B cell (primary cell): ENCODE measurements at regions not wholly inside any gene's neighbourhood (a gene's known extent, or its start where the extent isn't known, plus 50 kb on each side); places are given as distances from the start of the nearest gene placed in this dataset.

Experiments
- ATAC-seq: fragments of 200-7000 bp; cut with Tn5 transposase; one replicate; pipeline ENCODE4 v1.10.0; 2021; ENCODE audit warnings: low read depth, mild to moderate bottlenecking, moderate number of reproducible peaks, moderate library complexity
- CTCF ChIA-PET: fragments of 350-600 bp; sonication (Branson Sonifier 250); formaldehyde crosslinking; loops from one replicate; lab custom pipeline; 2021; ENCODE audit warnings: antibody characterized with exemption, inconsistent platforms; lab: Charles Lee
- POLR2A ChIA-PET: fragments of 350-600 bp; sonication (Branson Sonifier 250); formaldehyde crosslinking; loops from one replicate; lab custom pipeline; 2021; ENCODE audit warnings: antibody characterized with exemption; lab: Charles Lee
- DNase-seq: peaks from one replicate; pipeline ENCODE4 v3.0.0; 2013
- H2AFZ ChIP-seq: 2 replicates; pipeline ENCODE4 v1.6.1; 2012; ENCODE audit warnings: mild to moderate bottlenecking, low read depth, low read length; ENCODE audit not compliant: insufficient read depth, poor library complexity, severe bottlenecking
- H3K27ac ChIP-seq, 2 donors: 1 replicate in 1 of 2; 2 replicates in 1 of 2; pipeline ENCODE4 v1.5.1; 2012 to 2013; ENCODE audit warnings: low read length in 2 of 2, mild to moderate bottlenecking in 2 of 2, moderate library complexity in 1 of 2
- H3K27me3 ChIP-seq, 4 experiments: fragments of 200-600 bp in 1 of 4; sonication (generic) in 1 of 4; replicated peaks in 1 of 4; 1 replicate in 2 of 4; 2 replicates in 2 of 4; pipeline versions ENCODE4 v1.6.1 to v1.7.0; 2013 to 2016; ENCODE audit warnings: low read length in 3 of 4, mild to moderate bottlenecking in 2 of 4, mixed read lengths in 1 of 4, moderate library complexity in 1 of 4; ENCODE audit not compliant: insufficient read depth in 4 of 4, control insufficient read depth in 3 of 4; ENCODE audit errors: control extremely low read depth in 1 of 4
- H3K36me3 ChIP-seq, 2 experiments: replicated peaks in 1 of 2; 1 replicate in 1 of 2; 2 replicates in 1 of 2; pipeline versions ENCODE4 v1.6.1 to v1.7.1; 2013; ENCODE audit warnings: low read length in 1 of 2; ENCODE audit not compliant: insufficient read depth in 2 of 2, control insufficient read depth in 1 of 2; ENCODE audit errors: control extremely low read depth in 1 of 2, extremely low read depth in 1 of 2
- H3K4me1 ChIP-seq, 2 donors: fragments of 200-600 bp in 1 of 2; sonication (generic) in 1 of 2; 1 replicate in 1 of 2; 2 replicates in 1 of 2; pipeline versions ENCODE4 v1.5.1 to v1.6.1; 2013 to 2017; ENCODE audit warnings: low read length in 2 of 2; ENCODE audit not compliant: control insufficient read depth in 2 of 2, insufficient read depth in 2 of 2
- H3K4me2 ChIP-seq: replicated peaks from 2 replicates; pipeline ENCODE3; 2012; ENCODE audit warnings: mild to moderate bottlenecking, low read depth, low read length; ENCODE audit not compliant: poor library complexity, severe bottlenecking
- H3K4me3 ChIP-seq, 5 experiments: fragments of 200-600 bp in 1 of 5; sonication (generic) in 1 of 5; 1 replicate in 3 of 5; 2 replicates in 2 of 5; pipeline versions ENCODE4 v1.5.1 to v1.7.0; 2011 to 2016; ENCODE audit warnings: low read length in 4 of 5, mild to moderate bottlenecking in 4 of 5, low read depth in 2 of 5, control low read depth in 1 of 5, moderate library complexity in 1 of 5; ENCODE audit not compliant: insufficient read depth in 1 of 5; ENCODE audit errors: control extremely low read depth in 1 of 5, extremely low read depth in 1 of 5
- H3K79me2 ChIP-seq: fragments of 200-600 bp; sonication (generic); one replicate; pipeline ENCODE4 v1.6.0; 2016; ENCODE audit warnings: low read length; ENCODE audit not compliant: control insufficient read depth, insufficient read depth
- H3K9ac ChIP-seq: fragments of 200-600 bp; sonication (generic); 2 replicates; pipeline ENCODE4 v1.6.1; 2017; ENCODE audit warnings: mild to moderate bottlenecking, low read length, moderate library complexity
- H3K9me3 ChIP-seq, 3 donors: one replicate each; pipeline versions ENCODE4 v1.6.1 to v1.7.1; 2013; ENCODE audit warnings: low read length in 2 of 3; ENCODE audit not compliant: control insufficient read depth in 2 of 3, insufficient read depth in 1 of 3; ENCODE audit errors: control extremely low read depth in 1 of 3
- H4K20me1 ChIP-seq: 2 replicates; pipeline ENCODE4 v1.6.0; 2012; ENCODE audit warnings: mild to moderate bottlenecking, low read length; ENCODE audit not compliant: insufficient read depth, control insufficient read depth, poor library complexity, severe bottlenecking
- H3K27ac Mint-ChIP-seq: one replicate; pipeline ENCODE4 v1.8.0; 2021; ENCODE audit warnings: mixed read lengths
- H3K27me3 Mint-ChIP-seq: one replicate; pipeline ENCODE4 v1.8.0; 2021; ENCODE audit warnings: mixed read lengths
- H3K4me1 Mint-ChIP-seq: one replicate; pipeline ENCODE4 v1.8.0; 2021; ENCODE audit warnings: mixed read lengths
- H3K4me3 Mint-ChIP-seq: one replicate; pipeline ENCODE4 v1.8.0; 2021; ENCODE audit warnings: mixed read lengths
- H3K9me3 Mint-ChIP-seq: one replicate; pipeline ENCODE4 v1.8.0; 2022; ENCODE audit warnings: mixed read lengths; ENCODE audit not compliant: insufficient read depth
- EZH2 ChIP-seq: IDR thresholded peaks from 2 replicates; pipeline ENCODE4 v1.6.1; 2012; ENCODE audit warnings: borderline replicate concordance, low read depth, mild to moderate bottlenecking, moderate library complexity, low read length; ENCODE audit not compliant: insufficient read depth, poor library complexity, severe bottlenecking
- WGBS: methylation state at CpG from one replicate; pipeline ENCODE4 v1.1.5; 2013; ENCODE audit warnings: missing lambda C conversion rate; ENCODE audit not compliant: insufficient coverage; 5-methylcytosine and 5-hydroxymethylcytosine counted together
- intact Hi-C: fragments of 100-400 bp; cut with micrococcal nuclease; formaldehyde crosslinking; loops from one replicate; pipeline ENCODE4 v1.10.0; 2022
- TF ChIP-seq, protein P1 (sequence below): fragments of 200-600 bp; IDR thresholded peaks from one replicate; pipeline ENCODE4 v1.8.0; 2022; ENCODE audit warnings: antibody characterized with exemption, mild to moderate bottlenecking

DNA sequence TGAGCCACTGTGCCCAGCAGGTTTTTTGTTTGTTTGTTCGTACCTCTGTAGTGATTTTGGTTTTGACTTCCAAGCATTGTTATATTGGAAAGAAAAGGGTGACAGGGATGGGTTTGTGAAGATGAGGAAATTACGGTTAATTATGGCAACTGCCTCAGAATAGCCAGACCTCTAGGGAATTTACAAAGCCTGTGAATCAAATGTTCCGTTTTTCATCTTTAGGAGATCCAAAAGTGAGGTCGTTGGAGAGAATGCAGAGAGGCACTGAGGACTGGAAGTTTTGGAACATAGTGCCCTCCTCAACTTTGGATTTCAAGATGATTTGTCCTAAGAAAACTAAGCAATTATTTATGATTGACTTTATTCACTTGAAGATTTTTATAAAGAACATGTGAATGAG is 54.5 kb upstream of the EVL start:
- no peak for DNase-seq
- Histone ChIP-seq H3K9ac (no peak overlapping the region), H3K9me3 (no peaks in the 10 kb centered on the region), H3K27me3 (no peaks in the 10 kb centered on the region), H3K79me2 (no peaks in the 10 kb centered on the region), H3K4me1 (no peaks in the 10 kb centered on the region), H3K4me2 (no peak overlapping the region), H2AFZ (no peak overlapping the region), H4K20me1 (no peaks in the 10 kb centered on the region), H3K4me3 (no peak overlapping the region), H3K36me3 (no peaks in the 10 kb centered on the region), H3K27ac (no peak overlapping the region)
- TF ChIP-seq EZH2, result no peak
- TF ChIP-seq, protein P1, sequence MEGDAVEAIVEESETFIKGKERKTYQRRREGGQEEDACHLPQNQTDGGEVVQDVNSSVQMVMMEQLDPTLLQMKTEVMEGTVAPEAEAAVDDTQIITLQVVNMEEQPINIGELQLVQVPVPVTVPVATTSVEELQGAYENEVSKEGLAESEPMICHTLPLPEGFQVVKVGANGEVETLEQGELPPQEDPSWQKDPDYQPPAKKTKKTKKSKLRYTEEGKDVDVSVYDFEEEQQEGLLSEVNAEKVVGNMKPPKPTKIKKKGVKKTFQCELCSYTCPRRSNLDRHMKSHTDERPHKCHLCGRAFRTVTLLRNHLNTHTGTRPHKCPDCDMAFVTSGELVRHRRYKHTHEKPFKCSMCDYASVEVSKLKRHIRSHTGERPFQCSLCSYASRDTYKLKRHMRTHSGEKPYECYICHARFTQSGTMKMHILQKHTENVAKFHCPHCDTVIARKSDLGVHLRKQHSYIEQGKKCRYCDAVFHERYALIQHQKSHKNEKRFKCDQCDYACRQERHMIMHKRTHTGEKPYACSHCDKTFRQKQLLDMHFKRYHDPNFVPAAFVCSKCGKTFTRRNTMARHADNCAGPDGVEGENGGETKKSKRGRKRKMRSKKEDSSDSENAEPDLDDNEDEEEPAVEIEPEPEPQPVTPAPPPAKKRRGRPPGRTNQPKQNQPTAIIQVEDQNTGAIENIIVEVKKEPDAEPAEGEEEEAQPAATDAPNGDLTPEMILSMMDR, result no peak
- peaks cover 3% of the 10 kb centered on the region for H3K27me3 Mint-ChIP-seq
- no peak overlapping the region for H3K27ac Mint-ChIP-seq
- ChIA-PET CTCF (no interaction called here), POLR2A (no interaction called here)
- H3K4me1 Mint-ChIP-seq, result peaks cover 10% of the 10 kb centered on the region
- ATAC-seq, result no peak
- H3K4me3 Mint-ChIP-seq, result no peak overlapping the region
- WGBS, result 93% methylated on average over 3 of the region's 4 CpGs
- intact Hi-C loops, result no loop called here
- no peaks in the 10 kb centered on the region for H3K9me3 Mint-ChIP-seq

DNA sequence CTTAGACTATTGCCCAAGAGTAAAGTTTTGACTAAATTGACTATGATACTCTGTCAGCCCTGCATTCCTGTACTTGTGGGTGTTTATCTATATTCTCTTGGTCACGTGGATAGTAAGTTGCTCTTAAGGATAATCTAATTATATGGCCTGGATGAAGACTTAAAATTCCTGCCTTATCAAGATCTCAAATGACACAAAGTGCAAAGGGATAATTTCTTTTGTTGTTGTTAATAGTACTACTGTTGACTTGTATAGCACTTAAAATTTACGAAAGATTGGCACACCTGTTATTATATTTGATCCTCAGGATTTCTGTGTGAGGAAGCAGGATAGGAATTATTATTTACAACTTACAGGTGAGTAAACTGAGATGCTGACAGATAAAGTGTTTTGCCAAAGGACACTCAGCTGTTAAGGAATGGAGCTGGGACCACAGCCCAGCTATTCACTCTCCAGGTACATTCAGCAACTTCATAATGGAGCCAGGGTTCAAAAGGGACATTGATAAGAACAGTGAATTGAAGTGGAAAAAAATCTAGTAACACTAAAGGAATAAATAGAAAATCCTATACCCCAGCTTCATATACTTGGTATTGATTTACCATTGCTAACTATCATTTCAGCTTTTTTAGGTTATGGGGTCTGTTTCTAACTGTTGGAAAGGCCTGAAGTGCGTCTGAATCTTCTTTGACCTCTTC is 53.4 kb upstream of the EVL start:
- Histone ChIP-seq H3K27ac (no peak overlapping the region), H4K20me1 (no peaks in the 10 kb centered on the region), H3K9me3 (no peaks in the 10 kb centered on the region), H3K4me3 (no peak overlapping the region), H3K4me2 (no peak overlapping the region), H3K36me3 (no peaks in the 10 kb centered on the region), H3K4me1 (no peaks in the 10 kb centered on the region), H3K79me2 (no peaks in the 10 kb centered on the region), H3K9ac (no peak overlapping the region), H3K27me3 (no peaks in the 10 kb centered on the region), H2AFZ (no peak overlapping the region)
- no peak for ATAC-seq
- intact Hi-C loops, result no loop called here
- Mint-ChIP-seq H3K4me1 (peaks cover 10% of the 10 kb centered on the region), H3K9me3 (no peaks in the 10 kb centered on the region), H3K4me3 (no peak overlapping the region), H3K27me3 (peaks cover 3% of the 10 kb centered on the region), H3K27ac (no peak overlapping the region)
- CTCF ChIA-PET, result no interaction called here
- DNase-seq, result no peak
- POLR2A ChIA-PET, result no interaction called here
- no CpG with 5 or more reads among the region's 3 CpGs for WGBS
- TF ChIP-seq, protein P1, result no peak
